DMS53 treated with DMSO at 0.1 percent for 48 hours (cell line): ENCODE measurements at regions not wholly inside any gene's neighbourhood (a gene's known extent, or its start where the extent isn't known, plus 50 kb on each side); places are given as distances from the start of the nearest gene placed in this dataset.
"Not testable (repeated sequence)": the region's sequence is repeated elsewhere in the genome, so short reads cannot be mapped to it uniquely, and the experiment has no call there.

Source experiments
- DNase-seq: peaks from one replicate; lab custom pipeline; 2025; ENCODE audit not compliant: unreplicated experiment; lab: John Stamatoyannopoulos, UW

- no peak for DNase-seq
Observed at GRCh38 chr5:120917214-120917758, 453.2 kb downstream of the PRR16 start.

DNA sequence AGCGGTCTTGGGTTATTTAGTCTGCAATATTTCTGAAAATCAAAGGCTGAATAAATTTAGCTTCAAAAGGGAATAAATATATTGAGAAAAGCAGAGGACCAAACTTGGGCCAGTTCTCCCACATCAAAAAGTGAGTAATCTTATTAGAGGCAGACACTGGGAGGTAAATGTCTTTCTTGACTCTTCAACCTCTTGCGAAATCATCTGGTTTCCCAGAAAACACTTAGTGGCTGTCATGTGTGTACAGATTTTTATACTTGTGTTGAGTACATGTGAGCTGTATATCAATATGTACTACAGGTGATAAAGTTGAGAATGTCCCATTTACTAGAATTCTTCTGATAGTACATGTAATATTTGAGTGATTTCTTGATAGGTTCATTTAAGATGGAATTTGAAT lies 454.9 kb downstream of the PRR16 start:
- no peak for DNase-seq

DNA sequence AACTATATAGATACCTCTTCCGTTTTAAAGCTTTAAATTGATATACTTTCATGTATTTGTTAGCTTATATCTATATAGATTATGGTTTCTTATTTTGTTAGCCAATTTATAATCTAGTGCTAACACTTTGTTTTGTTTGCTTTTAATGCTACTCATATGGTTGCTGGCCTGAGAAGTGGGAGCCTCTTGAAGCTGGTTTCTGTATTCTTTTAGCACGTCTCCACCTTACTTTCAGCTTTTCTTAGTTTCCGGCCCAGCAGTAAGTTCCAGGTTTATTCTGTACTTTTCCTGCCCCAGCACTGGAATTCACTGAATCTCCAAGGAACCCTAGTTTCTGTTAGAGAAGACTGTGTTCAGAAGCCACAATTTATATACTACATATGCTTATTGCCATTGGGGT lies 458.9 kb downstream of the PRR16 start:
- DNase-seq = no peak

DNA sequence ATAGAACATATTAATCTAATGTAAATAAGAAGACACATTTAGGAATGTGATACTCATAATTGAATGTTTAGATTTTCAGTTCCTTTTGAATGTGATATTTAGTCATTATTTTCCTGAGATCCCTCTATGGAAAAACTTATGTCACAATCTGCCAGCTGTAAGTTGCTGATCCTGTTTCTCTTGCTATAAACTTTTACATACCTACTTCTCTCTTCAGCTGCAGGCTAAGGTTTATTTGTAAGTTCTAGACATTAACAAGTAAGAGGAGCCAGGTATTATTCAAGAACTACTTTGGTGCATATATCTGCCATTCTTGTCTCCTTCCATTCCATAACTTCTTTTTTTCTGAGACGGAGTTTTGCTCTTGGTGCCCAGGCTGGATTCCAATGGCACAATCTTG lies 462.4 kb downstream of the PRR16 start:
- no peak for DNase-seq

GRCh38 chr5:120927950-120928530 lies 463.9 kb downstream of the PRR16 start:
- DNase-seq = no peak

GRCh38 chr5:120932480-120932879 lies 468.4 kb downstream of the PRR16 start:
- no peak for DNase-seq

DNA sequence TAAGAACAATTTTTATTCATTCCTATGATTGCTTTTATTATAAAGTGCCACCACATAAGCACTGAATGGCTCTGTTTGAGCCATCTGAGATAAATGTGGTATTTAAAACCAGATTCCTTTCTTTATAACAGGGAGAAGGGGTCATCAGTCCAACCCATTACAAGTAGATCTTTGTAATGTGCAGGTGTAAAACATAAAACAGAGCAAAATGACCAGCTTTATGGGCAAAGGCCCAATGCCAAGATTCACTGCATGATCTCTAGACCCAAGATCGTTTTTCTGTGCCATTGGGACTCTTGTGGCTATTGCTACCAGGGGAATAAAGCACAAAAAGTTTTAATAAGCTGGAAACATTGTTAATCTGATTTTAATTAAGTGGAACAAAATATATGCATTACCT lies 469.9 kb downstream of the PRR16 start:
- no peak for DNase-seq

GRCh38 chr5:120936652-120937051 lies 472.6 kb downstream of the PRR16 start:
- DNase-seq = no peak

GRCh38 chr5:120938604-120939003 lies 474.5 kb downstream of the PRR16 start:
- no peak for DNase-seq

DNA sequence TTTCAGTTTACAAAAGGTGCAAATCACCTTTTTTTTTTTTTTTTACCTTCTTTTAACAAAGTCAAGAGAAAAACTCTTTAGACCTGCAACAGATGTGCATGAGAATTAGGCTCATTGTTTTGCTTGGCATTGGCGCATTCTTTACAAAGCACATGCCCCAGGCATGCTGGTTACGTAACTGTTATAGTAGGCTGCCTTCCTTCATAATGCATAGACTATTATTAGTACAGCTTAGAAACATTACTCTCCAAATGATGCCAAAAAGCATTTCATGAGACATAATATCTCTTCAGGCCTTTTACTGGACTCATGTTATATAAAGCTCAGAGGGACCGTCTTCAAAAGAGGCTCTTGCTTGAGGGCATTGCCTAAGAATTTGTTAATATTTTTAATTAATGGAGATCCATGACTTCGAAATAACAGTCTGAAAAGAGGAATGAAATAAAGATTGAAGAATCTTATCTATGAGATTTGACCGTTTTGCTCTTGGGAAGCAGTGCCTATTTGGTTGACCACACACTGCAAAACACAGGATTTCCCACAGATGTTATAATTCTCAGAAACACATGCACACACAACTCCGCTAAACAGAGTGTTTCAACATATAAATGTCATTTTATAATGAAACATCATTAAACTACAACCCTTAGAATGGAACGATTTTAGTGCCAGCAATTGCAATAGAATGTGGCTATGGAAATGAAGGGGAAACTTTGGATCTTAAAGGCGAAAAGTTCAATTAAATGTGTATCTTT lies 478.7 kb downstream of the PRR16 start:
- DNase-seq = no peak

DNA sequence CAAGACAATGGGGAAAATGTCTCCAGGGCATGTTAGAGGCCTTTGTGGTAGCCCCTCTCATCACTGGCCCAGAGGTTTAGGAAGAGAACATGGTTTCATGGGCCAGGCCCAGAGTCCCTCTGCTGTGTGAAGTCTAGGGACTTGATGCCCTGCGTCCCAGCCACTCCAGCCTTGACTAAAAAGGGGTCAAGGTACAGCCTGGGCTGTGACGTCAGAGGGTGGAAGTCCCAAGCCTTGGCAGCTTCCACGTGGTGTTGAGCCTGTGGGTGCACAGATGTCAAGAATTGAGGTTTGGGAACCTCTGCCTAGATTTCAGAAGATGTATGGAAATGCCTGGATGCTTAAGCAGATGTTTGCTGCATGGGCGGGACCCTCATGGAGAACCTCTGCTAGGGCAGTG lies 485.5 kb downstream of the PRR16 start:
- DNase-seq = not testable (repeated sequence)

- DNase-seq = not testable (repeated sequence)
Observed at GRCh38 chr5:120953445-120953844, 489.3 kb downstream of the PRR16 start.

DNA sequence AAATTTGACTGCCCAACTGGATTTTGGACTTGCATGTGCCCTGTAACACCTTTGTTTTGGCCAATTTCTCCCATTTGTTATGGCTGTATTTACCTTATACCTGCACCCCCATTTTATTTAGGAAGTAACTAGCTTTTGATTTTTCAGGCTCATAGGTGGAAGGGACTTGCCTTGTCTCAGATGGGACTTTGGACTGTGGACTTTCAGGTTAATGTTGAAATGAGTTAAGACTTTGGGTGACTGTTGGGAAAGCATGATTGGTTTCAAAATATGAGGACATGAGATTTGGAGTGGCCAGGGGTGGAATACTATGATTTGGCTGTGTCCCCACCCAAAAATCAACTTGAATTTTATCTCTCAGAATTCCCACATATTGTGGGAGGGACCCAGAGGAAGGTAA lies 490.2 kb downstream of the PRR16 start:
- no peak for DNase-seq

GRCh38 chr5:120955795-120956194 lies 491.7 kb downstream of the PRR16 start:
- DNase-seq = no peak

GRCh38 chr5:120958877-120959485 lies 494.9 kb downstream of the PRR16 start:
- DNase-seq = no peak

- DNase-seq = no peak
Observed at GRCh38 chr5:120960510-120960909, 496.4 kb downstream of the PRR16 start.

GRCh38 chr5:120967366-120967765 lies 503.3 kb downstream of the PRR16 start:
- no peak for DNase-seq

- DNase-seq = no peak
Observed at GRCh38 chr5:120974690-120975089, 510.6 kb downstream of the PRR16 start.

GRCh38 chr5:120982351-120982750 lies 518.3 kb downstream of the PRR16 start:
- DNase-seq = no peak

GRCh38 chr5:120985526-120985925 lies 521.4 kb downstream of the PRR16 start:
- DNase-seq = no peak

- no peak for DNase-seq
Observed at GRCh38 chr5:120988491-120988890, 524.4 kb downstream of the PRR16 start.

DNA sequence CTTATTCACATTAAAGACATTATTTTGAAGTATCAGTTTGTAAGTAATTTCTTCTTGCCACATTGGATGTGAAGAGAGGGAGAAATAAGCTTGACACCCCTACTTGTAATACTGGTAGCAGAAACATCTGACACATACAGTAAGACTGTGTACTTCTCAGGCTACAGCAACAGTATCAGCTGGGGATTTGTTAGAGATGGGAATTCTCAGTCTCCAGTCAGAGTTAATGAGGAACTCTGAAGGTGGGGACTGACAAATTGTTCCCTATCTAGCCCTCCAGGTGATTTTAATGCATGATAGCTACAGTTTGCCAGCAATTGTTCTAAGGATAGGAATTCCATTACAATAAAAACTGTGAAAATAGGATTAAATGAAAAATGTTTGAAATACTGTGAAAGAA lies 524.8 kb downstream of the PRR16 start:
- DNase-seq = no peak
